Tibial artery (tissue), 4 donors: ENCODE measurements at regions not wholly inside any gene's neighbourhood (a gene's known extent, or its start where the extent isn't known, plus 50 kb on each side); places are given as distances from the start of the nearest gene placed in this dataset.
A peak's percentile ranks its signal among the peaks of the same experiment; 100 is the strongest.

ENCODE experiments used
- DNase-seq, 2 donors: peaks; one replicate each; pipeline ENCODE4 v3.0.0-alpha.2; 2019
- H3K27ac ChIP-seq, 2 donors: fragments of 200-600 bp; sonication (generic) in 1 of 2; 1 replicate in 1 of 2; 2 replicates in 1 of 2; pipeline ENCODE4 v1.5.1; 2018 to 2019; ENCODE audit warnings: mild to moderate bottlenecking in 1 of 2
- H3K27me3 ChIP-seq, 2 donors: fragments of 200-600 bp; sonication (generic) in 1 of 2; one replicate each; pipeline versions ENCODE4 v1.5.1 to v1.6.0; 2016 to 2019
- H3K36me3 ChIP-seq, 3 donors: fragments of 200-600 bp; sonication (generic) in 2 of 3; one replicate each; pipeline ENCODE4 v1.5.1; 2016 to 2019; ENCODE audit warnings: mild to moderate bottlenecking in 2 of 3
- H3K4me1 ChIP-seq, 4 donors: fragments of 200-600 bp; sonication (generic) in 2 of 4; 1 replicate in 3 of 4; 2 replicates in 1 of 4; pipeline ENCODE4 v1.5.1; 2016 to 2019
- H3K4me3 ChIP-seq, 2 donors: fragments of 200-600 bp; sonication (generic) in 1 of 2; 1 replicate in 1 of 2; 2 replicates in 1 of 2; pipeline ENCODE4 v1.5.1; 2018 to 2019; ENCODE audit warnings: mild to moderate bottlenecking in 2 of 2
- H3K9me3 ChIP-seq, 3 donors: fragments of 200-600 bp; sonication (generic) in 1 of 3; one replicate each; pipeline ENCODE4 v1.5.1; 2016 to 2019
- CTCF ChIP-seq, 2 experiments: fragments of 200-600 bp in 1 of 2; fragments of 450-650 bp in 1 of 2; IDR thresholded peaks; one replicate each; pipeline ENCODE4 v1.5.1; 2017 to 2019; ENCODE audit warnings: antibody characterized with exemption in 2 of 2, mild to moderate bottlenecking in 1 of 2, moderate library complexity in 1 of 2
- intact Hi-C: fragments of 100-400 bp; cut with DNase I; formaldehyde crosslinking; loops from one replicate; pipeline ENCODE4 v1.15.0; 2023; ENCODE audit warnings: low total_unique reads

- no peak for DNase-seq
- TF ChIP-seq CTCF (IDR thresholded peaks at IDR 0.05) = no peak
Measured at GRCh38 chr6:6910734-6911295, 196.9 kb upstream of the RREB1 start.

DNA sequence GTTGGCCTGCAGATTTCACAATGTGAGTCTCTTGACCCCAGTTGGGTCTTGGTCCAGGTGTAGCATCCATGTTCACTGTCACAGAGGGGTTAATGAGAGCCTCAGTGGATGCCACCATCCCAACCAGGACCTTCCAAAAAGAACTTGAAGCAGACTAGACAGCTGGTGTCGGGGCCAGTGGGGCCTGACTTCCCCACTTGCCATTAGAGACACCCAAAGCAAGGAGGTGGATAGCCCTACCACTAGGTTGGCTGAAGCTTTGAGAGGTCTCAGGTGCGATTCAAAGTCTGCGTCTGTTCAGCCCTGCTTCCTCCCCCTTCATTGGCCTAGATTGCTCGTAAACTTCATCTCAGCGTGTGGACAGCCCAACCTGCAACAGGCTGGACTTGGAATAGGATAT is 196.4 kb upstream of the RREB1 start:
- Histone ChIP-seq H3K4me3 (no peak overlapping the region), H3K36me3 (no peaks in the 10 kb centered on the region), H3K27ac (no peak overlapping the region), H3K4me1 (peaks cover 0 to 10% (median 4%) of the 10 kb centered on the region in 4 donors), H3K9me3 (no peaks in the 10 kb centered on the region), H3K27me3 (peaks cover 0 to 9% of the 10 kb centered on the region in 2 donors)
- DNase-seq = no peak
- TF ChIP-seq CTCF (IDR thresholded peaks at IDR 0.05) = no peak
- intact Hi-C loops = no loop called here

More at GRCh38 chr6:6910734-6911295, 196.9 kb upstream of the RREB1 start:
- Histone ChIP-seq H3K4me1 (peaks cover 0 to 5% (median 2%) of the 10 kb centered on the region in 4 donors), H3K4me3 (no peak overlapping the region), H3K9me3 (no peaks in the 10 kb centered on the region), H3K27me3 (peaks cover 0 to 9% of the 10 kb centered on the region in 2 donors), H3K36me3 (no peaks in the 10 kb centered on the region), H3K27ac (no peak overlapping the region)
- intact Hi-C loops = no loop called here

GRCh38 chr6:6912817-6913744 is 194.7 kb upstream of the RREB1 start:
- Histone ChIP-seq H3K27me3 (peaks cover 0 to 9% of the 10 kb centered on the region in 2 donors), H3K36me3 (no peaks in the 10 kb centered on the region), H3K27ac (no peak overlapping the region), H3K9me3 (no peaks in the 10 kb centered on the region), H3K4me1 (peaks cover 0 to 14% (median 4%) of the 10 kb centered on the region in 4 donors), H3K4me3 (no peak overlapping the region)
- no peak for TF ChIP-seq CTCF (IDR thresholded peaks at IDR 0.05)
- no peak for DNase-seq
- intact Hi-C loops = no loop called here

DNA sequence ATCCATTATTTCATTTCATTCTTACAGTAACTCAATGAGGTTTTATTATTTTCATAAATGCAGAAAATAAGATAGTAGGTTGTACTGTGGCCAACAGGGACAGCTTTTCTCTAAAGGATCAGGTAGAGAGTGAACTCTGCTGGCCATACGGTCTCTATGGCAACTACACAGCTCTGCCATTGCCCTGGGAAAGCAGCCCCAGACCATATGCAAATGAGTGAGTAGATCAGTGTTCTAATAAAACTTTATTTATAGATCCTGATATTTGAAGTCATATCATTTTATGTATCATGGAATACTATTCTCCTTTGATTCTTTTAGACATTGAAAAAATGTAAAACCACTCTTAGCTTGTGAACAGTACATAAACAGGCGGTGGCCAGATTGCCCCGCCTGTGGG is 192.5 kb upstream of the RREB1 start:
- intact Hi-C loops = no loop called here
- Histone ChIP-seq H3K4me3 (peak overlapping the region; percentile 11 to 39), H3K4me1 (peaks cover 0 to 14% (median 4%) of the 10 kb centered on the region in 4 donors), H3K9me3 (no peaks in the 10 kb centered on the region), H3K27me3 (peaks cover 0 to 4% of the 10 kb centered on the region in 2 donors), H3K27ac (peak overlapping the region; percentile 7 to 45), H3K36me3 (no peaks in the 10 kb centered on the region)
- TF ChIP-seq CTCF (IDR thresholded peaks at IDR 0.05) = no peak
- DNase-seq = no peak

- intact Hi-C loops = no loop called here
- Histone ChIP-seq H3K27ac (peak overlapping the region; percentile 7 to 45), H3K36me3 (no peaks in the 10 kb centered on the region), H3K4me1 (peaks cover 0 to 14% (median 4%) of the 10 kb centered on the region in 4 donors), H3K4me3 (peak overlapping the region; percentile 11 to 39), H3K9me3 (no peaks in the 10 kb centered on the region), H3K27me3 (peaks cover 0 to 4% of the 10 kb centered on the region in 2 donors)
- peak in 1 of 2 donors; percentile 77 for DNase-seq
- no peak for TF ChIP-seq CTCF (IDR thresholded peaks at IDR 0.05)
Measured at GRCh38 chr6:6915813-6916547, 191.8 kb upstream of the RREB1 start.
